IMR-90 (cell line): ENCODE measurements at regions not wholly inside any gene's neighbourhood (a gene's known extent, or its start where the extent isn't known, plus 50 kb on each side); places are given as distances from the start of the nearest gene placed in this dataset.
"Not testable (repeated sequence)": the region's sequence is repeated elsewhere in the genome, so short reads cannot be mapped to it uniquely, and the experiment has no call there.

Source experiments
- ATAC-seq: fragments of 200-7000 bp; cut with Tn5 transposase; 2 replicates; pipeline ENCODE4 v1.9.1; 2020; ENCODE audit warnings: low read depth, mild to moderate bottlenecking, moderate library complexity
- BruUV-seq: library from RNA; stranded (reverse); fragments of 400-500 nt; replicated peaks from 2 replicates; lab custom pipeline; 2021; lab: Mats Ljungman, UMichigan
- CTCF ChIA-PET: fragments of 300-600 bp; formaldehyde crosslinking; extraction: SDS; loops from one replicate; lab custom pipeline; 2021; ENCODE audit warnings: antibody characterized with exemption; lab: Yijun Ruan, JAX
- POLR2A ChIA-PET: fragments of 300-600 bp; sonication (Branson Sonifier 250); formaldehyde crosslinking; loops from one replicate; lab custom pipeline; 2022; ENCODE audit warnings: antibody characterized with exemption; ENCODE audit not compliant: unreplicated experiment; lab: Charles Lee
- DNase-seq: peaks from one replicate; pipeline ENCODE4 v3.0.0; 2013
- H2AFZ ChIP-seq: replicated peaks from 2 replicates; pipeline ENCODE3; 2013; ENCODE audit warnings: low read length, mild to moderate bottlenecking; ENCODE audit not compliant: poor library complexity
- H2AK5ac ChIP-seq: 2 replicates; pipeline ENCODE4 v1.6.1; 2013; ENCODE audit warnings: low read depth, low read length, inconsistent platforms
- H2AK9ac ChIP-seq: replicated peaks from 2 replicates; pipeline ENCODE3; 2013; ENCODE audit warnings: mild to moderate bottlenecking, low read depth, low read length, moderate library complexity; ENCODE audit not compliant: poor library complexity
- H2BK120ac ChIP-seq: 2 replicates; pipeline ENCODE4 v1.6.1; 2013; ENCODE audit warnings: low read depth, low read length, inconsistent platforms
- H2BK15ac ChIP-seq: 3 replicates; pipeline ENCODE4 v1.6.1; 2013; ENCODE audit warnings: low read depth, low read length, inconsistent platforms
- H2BK20ac ChIP-seq: 2 replicates; pipeline ENCODE4 v1.6.1; 2013; ENCODE audit warnings: low read depth, mild to moderate bottlenecking, inconsistent platforms, low read length, moderate library complexity
- H2BK5ac ChIP-seq: 2 replicates; pipeline ENCODE4 v1.6.1; 2013; ENCODE audit warnings: mild to moderate bottlenecking, low read depth, low read length, inconsistent platforms; ENCODE audit not compliant: poor library complexity, severe bottlenecking
- H3K14ac ChIP-seq: replicated peaks from 2 replicates; pipeline ENCODE4 v1.6.1; 2013; ENCODE audit warnings: low read depth, low read length, inconsistent platforms
- H3K18ac ChIP-seq: 2 replicates; pipeline ENCODE4 v1.6.1; 2013; ENCODE audit warnings: low read depth, low read length, control low read depth
- H3K23ac ChIP-seq: 2 replicates; pipeline ENCODE4 v1.6.1; 2013; ENCODE audit warnings: low read depth, low read length, inconsistent platforms
- H3K27ac ChIP-seq: 2 replicates; pipeline ENCODE4 v1.5.1; 2013; ENCODE audit warnings: mild to moderate bottlenecking, control low read depth, low read length; ENCODE audit not compliant: insufficient read depth
- H3K27me3 ChIP-seq: 2 replicates; pipeline ENCODE4 v1.6.1; 2013; ENCODE audit warnings: low read length; ENCODE audit not compliant: control insufficient read depth, insufficient read depth
- H3K36me3 ChIP-seq: 2 replicates; pipeline ENCODE4 v1.6.1; 2013; ENCODE audit warnings: low read length, mixed read lengths; ENCODE audit not compliant: control insufficient read depth, insufficient read depth
- H3K4ac ChIP-seq: 2 replicates; pipeline ENCODE4 v1.6.1; 2013; ENCODE audit warnings: low read depth, low read length, inconsistent platforms
- H3K4me1 ChIP-seq: 2 replicates; pipeline ENCODE4 v1.6.1; 2013; ENCODE audit warnings: low read length, mixed read lengths; ENCODE audit not compliant: control insufficient read depth, insufficient read depth
- H3K4me2 ChIP-seq: 2 replicates; pipeline ENCODE4 v1.6.1; 2013; ENCODE audit warnings: low read depth, mild to moderate bottlenecking, control low read depth, low read length, moderate library complexity
- H3K4me3 ChIP-seq: 2 replicates; pipeline ENCODE4 v1.5.1; 2013; ENCODE audit warnings: low read depth, mild to moderate bottlenecking, control low read depth, low read length, moderate library complexity; ENCODE audit not compliant: insufficient read depth
- H3K56ac ChIP-seq: 2 replicates; pipeline ENCODE4 v1.6.1; 2013; ENCODE audit warnings: low read length, inconsistent platforms; ENCODE audit not compliant: insufficient read depth; ENCODE audit errors: extremely low read depth
- H3K79me1 ChIP-seq, 2 experiments: 2 replicates each; pipeline ENCODE4 v1.6.1; 2013; ENCODE audit warnings: low read length in 2 of 2, inconsistent platforms in 1 of 2, low read depth in 1 of 2
- H3K9ac ChIP-seq: 2 replicates; pipeline ENCODE4 v1.6.1; 2013; ENCODE audit warnings: low read depth, low read length, control low read depth
- H3K9me1 ChIP-seq: 2 replicates; pipeline ENCODE4 v1.6.1; 2013; ENCODE audit warnings: low read length, inconsistent platforms; ENCODE audit not compliant: insufficient read depth
- H3K9me3 ChIP-seq: 2 replicates; pipeline ENCODE4 v1.6.1; 2013; ENCODE audit warnings: low read length; ENCODE audit not compliant: control insufficient read depth, insufficient read depth
- H4K20me1 ChIP-seq: 2 replicates; pipeline ENCODE4 v1.6.1; 2013; ENCODE audit warnings: low read length, inconsistent platforms; ENCODE audit not compliant: insufficient read depth
- H4K5ac ChIP-seq: 2 replicates; pipeline ENCODE4 v1.6.1; 2013; ENCODE audit warnings: mild to moderate bottlenecking, low read depth, low read length, control low read depth
- H4K8ac ChIP-seq, 2 experiments: 2 replicates each; pipeline ENCODE4 v1.6.1; 2013; ENCODE audit warnings: low read depth in 2 of 2, low read length in 2 of 2, control low read depth in 1 of 2, inconsistent platforms in 1 of 2
- H4K91ac ChIP-seq: 2 replicates; pipeline ENCODE4 v1.6.1; 2013; ENCODE audit warnings: low read depth, low read length, inconsistent platforms; ENCODE audit not compliant: insufficient read depth
- WGBS, 2 experiments: methylation state at CpG; one replicate each; pipeline versions ENCODE4 v1.1.5 to v1.1.7; 2013; ENCODE audit warnings: missing lambda C conversion rate in 2 of 2; ENCODE audit not compliant: insufficient read length in 1 of 2; ENCODE audit errors: extremely low coverage in 2 of 2; 5-methylcytosine and 5-hydroxymethylcytosine counted together
- dilution Hi-C: fragments of 300-500 bp; cut with HindIII; formaldehyde crosslinking; loops from one replicate; pipeline ENCODE4 v1.14.3; 2018; ENCODE audit warnings: low sequenced_read_pairs; ENCODE audit not compliant: unreplicated experiment
- in situ Hi-C: fragments of 300-500 bp; cut with MboI; formaldehyde crosslinking; loops from 3 replicates; pipeline ENCODE4 v1.14.3; 2019; ENCODE audit warnings: low sequenced_read_pairs, inconsistent platforms, mixed read lengths
- intact Hi-C: fragments of 100-400 bp; cut with micrococcal nuclease; formaldehyde crosslinking; loops from 2 replicates; pipeline ENCODE4 v1.10.0; 2022

- H3K27ac ChIP-seq, H3K9ac ChIP-seq, H4K20me1 ChIP-seq, BruUV-seq, intact Hi-C loops, H3K56ac ChIP-seq, H3K4me3 ChIP-seq, in situ Hi-C loops, H2BK15ac ChIP-seq, DNase-seq, H2AFZ ChIP-seq, H2BK120ac ChIP-seq, H3K4me1 ChIP-seq, dilution Hi-C loops, CTCF ChIA-PET, H2AK5ac ChIP-seq, H3K79me1 ChIP-seq, H4K8ac ChIP-seq, H4K91ac ChIP-seq, H2BK5ac ChIP-seq, H3K4ac ChIP-seq, H2BK20ac ChIP-seq, H3K14ac ChIP-seq, H3K4me2 ChIP-seq, H2AK9ac ChIP-seq, H3K18ac ChIP-seq, H3K27me3 ChIP-seq, H3K23ac ChIP-seq, H3K9me1 ChIP-seq, ATAC-seq, H3K9me3 ChIP-seq, H3K36me3 ChIP-seq, H4K5ac ChIP-seq: not testable (repeated sequence)
- no CpG with 5 or more reads among the region's 1 CpG for WGBS, 2 experiments
- POLR2A ChIA-PET = interaction anchor here (0.6 kb wide), 1 partner anchor 58 kb away, joined by 3 read pairs; no protein-coding TSS in a partner anchor
These were observed 229.6 kb upstream of the KITLG start for GRCh38 chr12:88809841-88810240.
